HG03575 (cell line): ENCODE measurements at regions not wholly inside any gene's neighbourhood (a gene's known extent, or its start where the extent isn't known, plus 50 kb on each side); places are given as distances from the start of the nearest gene placed in this dataset.

Experiments
- ATAC-seq: cut with Tn5 transposase; IDR thresholded peaks from one replicate; pipeline ENCODE4 v1.9.1; 2021; ENCODE audit not compliant: unreplicated experiment, insufficient number of reproducible peaks, low FRiP score; ENCODE audit errors: extremely low read depth

DNA sequence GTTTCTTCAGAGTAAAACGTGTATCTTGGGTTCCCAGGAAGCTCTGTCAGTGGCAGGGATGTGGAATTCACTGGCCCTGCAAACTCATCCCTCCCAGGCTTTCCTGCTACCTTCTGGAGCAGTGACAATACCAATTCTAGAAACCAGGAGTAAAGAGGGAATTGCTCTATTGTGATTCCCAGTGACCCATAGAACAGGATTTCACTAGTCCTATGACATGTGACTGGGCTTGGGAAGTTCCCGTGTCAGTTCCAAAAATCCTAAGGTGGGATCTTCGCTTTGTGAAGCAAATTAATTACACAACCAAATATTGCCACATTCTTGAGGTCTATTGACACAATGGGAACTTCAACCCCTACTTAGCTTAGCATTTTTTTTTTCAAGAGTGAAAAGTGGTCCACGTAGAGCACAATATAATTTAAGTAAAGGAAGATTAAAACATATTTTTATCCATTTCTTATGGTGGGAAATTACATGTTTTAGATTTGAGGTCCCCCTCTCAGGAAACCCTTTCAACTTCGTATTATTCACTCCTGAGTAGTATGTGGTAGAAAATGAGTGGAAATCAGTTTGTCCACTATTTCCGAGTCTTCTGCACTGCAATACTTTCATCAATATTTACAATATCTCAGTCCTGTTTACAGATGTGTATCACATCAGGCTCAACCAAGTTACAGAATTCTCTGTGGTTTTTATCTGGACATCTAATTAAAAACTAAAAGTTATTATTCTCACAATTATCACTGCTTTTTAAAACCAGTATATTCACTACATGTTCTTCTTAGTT is 88.9 kb upstream of the SOX5 start:
- no peak for ATAC-seq

DNA sequence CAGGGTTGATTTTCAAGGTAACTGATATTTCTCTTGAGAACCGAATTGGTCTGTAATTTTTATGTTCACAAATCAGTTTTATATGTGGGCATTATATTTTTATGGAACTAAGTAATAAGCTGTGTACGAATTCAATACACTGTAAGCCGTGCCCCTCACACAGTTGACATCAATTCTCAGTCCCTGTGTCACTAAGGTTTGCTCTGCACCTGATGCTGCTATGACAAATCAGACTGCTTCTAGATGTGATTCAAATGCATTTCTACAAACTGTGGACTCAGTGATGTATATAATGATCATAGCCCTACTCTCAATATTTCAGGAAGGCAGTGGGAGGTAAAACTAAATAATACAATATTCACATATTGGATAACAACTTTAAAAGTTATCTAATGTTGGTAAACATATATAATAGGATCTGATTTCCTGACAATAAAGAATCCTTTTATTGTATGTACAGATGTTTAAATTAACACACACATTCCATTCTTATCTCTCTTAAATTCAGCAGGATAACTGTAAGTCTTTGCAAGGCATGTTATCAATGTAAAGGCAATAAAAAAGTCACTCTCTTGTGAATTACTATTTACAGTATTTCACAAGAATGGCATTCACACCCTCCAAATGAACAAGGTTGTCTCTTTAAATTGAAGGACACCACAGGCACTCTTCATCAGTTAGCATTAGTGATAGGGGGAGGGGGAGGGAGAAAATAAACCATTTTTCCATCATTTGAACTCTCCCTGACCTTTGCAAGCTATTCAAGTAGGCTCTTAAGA is 87.2 kb upstream of the SOX5 start:
- ATAC-seq: no peak

DNA sequence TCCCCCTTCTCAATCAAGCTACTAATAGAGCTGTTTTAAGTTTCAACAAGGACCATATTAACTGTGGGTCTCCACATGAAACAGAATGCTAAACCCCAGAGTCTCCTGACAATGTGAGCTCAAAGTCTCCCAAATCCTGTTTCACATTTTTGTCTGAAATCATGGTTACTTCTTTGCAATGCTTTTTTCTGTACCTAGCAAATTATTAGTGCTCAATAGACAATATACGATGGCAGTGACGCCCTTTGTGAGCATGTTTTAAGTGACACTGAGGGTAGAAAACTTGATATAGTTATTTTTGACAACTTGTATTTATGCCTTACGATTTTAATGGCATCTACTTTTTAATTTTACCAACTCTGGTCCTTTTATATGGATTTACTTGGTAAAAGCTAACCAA is 85.4 kb upstream of the SOX5 start:
- no peak for ATAC-seq

DNA sequence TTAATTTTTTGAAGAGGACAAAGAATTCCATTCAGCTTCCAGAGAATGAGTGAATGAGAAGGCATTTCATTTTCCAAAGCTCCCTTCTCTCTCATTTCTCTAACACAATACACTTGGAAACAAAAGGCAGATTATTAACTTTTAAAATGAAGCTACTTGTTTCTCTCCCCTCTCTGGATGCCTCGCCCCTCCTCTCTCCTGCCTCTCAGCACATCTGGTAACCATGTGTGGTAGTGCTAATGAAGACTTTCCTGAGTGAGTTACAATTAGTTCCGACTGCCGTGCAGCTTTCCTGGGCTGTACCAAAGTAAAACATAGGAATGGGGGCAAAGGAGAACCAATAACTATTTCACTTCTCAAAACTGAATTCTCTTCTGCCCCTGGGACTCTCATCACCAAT is 84.7 kb upstream of the SOX5 start:
- no peak for ATAC-seq

DNA sequence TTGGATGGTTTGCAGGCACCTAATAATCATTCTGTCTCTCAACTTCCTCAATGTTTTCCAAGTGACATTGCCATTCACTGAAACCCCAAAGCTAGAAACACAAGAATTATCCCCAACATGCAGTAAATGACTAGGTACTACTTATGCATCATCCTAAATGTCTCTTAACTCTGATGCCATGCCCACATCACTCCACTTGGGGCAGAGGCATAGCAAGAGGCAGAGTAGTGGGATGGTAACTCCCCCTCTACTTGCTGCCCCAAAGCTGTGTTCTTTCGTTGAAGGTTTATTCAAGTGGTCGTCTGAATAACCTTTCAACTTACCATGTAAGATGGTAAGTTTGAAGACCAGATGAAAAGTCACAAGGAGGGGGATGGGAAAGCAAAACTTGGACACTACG is 77.9 kb upstream of the SOX5 start:
- no peak for ATAC-seq

DNA sequence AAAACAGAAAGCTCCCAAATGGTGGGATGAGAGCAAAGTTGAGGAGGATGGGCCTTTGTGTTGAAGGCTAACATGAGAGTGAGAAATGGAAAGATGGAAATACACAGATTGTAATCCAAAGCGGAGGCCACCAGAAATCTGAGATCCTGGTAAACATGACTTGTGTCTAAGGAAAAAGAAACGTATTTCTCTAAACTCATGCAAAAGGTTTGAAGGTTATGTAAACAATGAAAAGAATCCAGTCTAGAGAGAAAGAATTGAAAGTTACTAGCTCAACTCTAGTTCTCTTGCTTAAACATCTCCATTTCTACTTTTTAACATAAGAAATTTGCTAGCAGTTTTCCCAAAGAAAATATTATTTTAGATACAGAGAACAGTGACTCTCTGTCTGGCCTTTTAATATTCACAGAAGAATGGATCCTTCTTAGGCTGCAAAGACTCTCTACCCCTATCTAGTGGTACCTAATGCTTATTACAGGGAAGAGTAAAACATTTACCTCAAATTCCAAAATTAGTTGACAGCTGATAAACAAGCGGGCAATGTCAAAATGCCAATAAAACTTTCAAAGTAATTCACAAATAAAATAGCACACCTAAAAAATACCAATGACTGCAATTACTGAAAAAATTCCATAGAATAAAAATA is 75.8 kb upstream of the SOX5 start:
- no peak for ATAC-seq

DNA sequence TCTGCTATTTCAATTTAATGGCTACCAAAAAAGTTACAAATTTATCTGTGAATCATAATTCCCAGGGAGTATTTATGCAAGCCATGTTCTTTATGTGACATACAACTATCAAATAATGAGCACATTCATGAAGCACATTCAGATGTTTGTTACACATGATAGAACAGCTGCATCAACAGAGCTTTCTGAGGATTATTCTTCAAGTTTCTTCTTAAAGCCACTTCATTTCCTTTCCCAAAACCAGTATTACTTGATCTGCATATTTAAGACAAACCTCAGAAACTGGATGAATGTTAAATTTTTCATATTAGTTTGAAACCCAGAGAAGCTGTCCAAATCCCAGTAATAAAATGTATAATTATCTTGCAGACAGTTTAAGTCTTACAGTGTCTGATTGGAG is 73.6 kb upstream of the SOX5 start:
- no peak for ATAC-seq

DNA sequence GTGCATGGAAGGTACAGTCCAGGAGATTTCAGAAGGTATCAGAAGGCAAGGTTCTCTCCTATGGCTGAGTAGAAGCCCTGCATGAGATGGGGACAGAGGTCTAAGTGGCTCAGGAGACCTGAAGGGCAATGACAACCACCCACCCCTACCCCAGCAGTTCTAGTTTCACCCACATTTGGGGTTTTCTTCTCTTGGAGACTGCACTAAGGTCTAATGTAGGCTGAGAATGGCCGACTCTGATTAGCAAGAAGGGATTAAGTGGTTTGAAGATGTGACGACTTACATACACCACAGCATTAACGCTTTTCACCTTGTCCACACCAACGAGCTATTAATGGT is 71.7 kb upstream of the SOX5 start:
- no peak for ATAC-seq

DNA sequence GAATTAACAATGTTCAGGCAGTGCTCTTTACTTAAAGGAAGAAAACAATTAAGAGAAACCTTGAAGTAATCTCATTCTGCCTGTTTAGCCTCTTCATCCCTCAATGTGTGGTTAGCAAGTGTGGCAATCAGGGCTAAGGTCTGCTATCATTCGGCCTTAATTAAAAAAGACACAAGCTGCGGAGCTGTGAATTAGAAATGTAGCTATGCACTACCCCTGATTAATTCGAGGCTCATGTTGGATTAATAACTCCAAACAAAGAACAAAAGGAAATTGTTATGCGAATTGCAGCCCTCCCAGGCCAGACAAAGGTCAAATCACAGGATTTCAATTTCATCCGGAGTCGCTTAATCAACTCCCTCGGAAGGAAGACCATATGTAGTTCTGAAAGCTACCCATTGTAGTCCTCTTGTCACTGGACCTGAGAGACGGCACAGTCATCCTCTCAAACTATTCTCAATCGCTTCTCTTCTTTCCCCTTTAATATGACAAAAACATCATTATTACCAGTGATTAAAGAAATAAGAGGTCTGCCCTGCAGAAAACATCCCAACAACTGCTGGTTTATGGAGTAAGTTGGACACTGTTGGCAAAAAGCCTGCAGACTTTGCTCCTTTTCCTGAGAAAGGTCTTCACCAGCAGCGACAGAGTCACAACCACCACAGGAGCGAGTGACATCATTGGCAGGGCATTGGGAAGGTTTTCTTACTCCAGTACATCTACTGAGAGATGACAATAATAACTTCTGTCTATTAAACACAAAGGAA is 71.1 kb upstream of the SOX5 start:
- no peak for ATAC-seq

DNA sequence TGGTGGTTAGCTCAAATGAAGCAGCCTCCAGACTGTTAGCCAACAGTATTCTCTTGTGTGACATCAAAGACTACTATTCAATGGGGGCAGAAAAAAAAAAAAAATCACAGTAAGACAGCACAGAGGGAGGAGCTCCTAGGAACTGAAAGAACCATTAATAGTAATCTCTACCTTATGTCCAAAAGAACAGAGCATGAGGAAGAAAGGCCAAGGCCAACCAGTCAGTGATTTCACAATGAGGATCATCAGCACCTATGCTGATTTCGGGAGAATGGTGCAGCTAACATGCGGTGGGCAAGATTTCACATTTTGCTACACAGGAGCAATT is 66.3 kb upstream of the SOX5 start:
- no peak for ATAC-seq

DNA sequence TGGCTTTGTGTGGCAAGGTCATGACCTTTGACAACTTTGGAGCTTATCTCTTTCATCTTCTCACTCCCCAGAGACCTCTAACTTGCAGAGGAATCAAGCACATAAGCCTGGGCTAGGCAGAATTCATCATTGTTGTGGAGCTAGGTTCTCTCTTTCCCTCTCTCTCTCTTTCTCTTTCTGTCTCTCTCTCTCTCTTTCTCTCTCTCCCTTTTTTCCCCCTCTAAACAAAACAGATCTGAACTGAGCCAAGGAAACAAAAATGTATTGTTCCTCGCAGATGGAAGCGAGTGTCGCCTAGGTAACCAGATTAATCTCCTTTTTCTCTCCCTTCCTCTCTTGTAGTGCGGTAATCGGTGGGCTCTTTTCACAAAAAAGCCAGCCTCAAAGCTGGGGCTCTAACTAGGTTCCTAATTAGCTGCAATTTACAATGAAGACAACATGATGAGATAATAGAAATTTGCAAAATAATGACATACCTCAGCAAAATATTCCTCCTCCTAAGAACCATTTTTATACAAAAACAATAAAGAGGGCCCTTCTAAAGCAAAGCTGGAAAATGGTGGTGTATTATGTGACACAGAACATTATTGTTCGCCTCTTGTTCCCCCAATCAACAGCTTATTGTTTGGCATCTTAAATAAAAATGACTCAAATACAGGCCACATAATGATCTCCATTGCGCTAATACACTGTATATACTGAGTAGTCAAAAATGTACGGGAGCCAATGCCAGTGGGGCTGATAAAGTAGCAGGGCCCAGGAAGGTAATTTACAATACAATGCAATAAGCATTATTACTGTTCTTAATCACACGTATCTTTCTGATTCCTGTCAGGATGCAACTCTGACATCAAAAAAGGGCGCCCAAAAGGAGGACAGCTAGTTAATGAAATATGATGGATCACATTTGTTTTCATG is 65.7 kb upstream of the SOX5 start:
- ATAC-seq: no peak

DNA sequence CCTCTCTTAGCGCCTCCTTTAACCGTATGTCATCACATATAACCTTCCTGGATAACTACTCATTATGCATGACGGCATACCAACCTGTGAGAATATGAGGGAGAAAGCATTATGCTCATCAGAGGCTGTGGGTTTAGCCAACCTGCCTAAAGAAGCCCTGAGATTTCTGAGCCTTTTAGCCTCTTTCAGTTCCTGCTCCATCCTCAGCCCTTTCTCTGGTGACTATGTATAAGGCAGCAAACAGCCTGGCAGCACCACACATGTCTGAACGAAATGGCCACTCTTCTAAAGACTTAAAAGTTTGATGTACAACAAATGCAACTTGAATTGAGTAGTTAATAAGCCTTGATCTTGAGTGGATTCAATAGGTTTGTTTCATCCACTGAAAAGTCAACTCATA is 64.8 kb upstream of the SOX5 start:
- ATAC-seq: no peak

DNA sequence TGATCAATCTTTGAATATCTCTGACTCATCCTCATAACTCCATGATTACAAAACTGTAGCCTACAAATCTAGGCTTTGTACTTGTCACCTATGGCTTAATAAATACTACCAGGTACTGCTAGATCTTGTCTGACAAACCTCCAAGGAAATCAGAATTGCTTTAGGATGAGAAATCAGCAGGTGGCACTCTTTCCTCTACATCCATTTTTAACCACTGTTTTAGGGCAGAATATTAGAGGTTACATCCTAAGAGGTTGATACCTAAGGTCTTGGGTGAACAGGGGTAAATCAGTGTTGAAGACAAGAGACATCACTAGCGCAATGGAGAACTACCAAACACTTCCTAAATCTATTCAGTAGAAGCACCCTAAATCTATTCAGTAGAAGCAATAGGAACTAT is 63.1 kb upstream of the SOX5 start:
- ATAC-seq: no peak

DNA sequence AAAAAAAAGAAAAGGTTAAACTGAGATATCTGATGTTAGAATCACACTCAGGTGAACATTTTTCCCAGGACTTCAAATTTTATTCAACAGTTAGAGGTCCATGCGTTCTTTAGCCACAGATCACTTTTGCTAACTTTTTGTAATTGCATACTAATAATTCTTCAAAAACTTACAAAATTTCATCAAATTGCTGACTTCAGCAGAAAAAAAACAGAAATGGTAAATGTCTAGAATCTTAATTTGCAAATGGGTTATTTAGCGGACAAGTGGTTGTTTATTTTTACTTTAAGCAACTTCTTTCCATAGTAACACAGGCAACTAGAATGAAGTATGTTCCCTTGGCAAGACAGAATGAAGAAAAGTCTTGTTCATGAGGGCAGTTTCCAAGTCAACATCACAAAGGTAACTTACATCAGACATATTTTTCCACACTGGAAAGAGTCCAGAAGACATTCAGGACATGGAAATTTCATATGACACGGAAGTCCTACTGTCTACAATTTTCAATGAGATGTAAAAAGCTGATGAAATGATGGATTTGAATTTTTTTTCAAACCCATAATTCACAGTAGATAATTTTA is 62.5 kb upstream of the SOX5 start:
- no peak for ATAC-seq

DNA sequence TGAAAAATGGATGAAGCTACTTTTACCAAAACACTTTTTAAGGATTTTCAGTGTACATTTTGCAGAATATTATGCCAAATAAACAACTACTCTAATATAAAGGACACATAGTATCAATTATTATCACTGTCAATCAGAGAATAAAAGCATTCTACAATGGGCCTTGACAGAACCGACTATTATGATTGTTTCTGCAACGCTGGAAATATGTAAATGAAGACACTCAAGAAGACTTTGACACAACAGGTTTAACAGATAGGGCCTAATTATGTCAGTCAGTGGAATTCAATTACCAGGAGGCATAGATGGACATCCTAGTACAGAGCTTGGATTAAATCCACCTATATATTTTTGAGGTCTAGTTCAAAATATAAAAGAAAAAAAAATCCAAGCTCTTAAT is 58.7 kb upstream of the SOX5 start:
- no peak for ATAC-seq
